HepG2 (cell line): ENCODE measurements at regions not wholly inside any gene's neighbourhood (a gene's known extent, or its start where the extent isn't known, plus 50 kb on each side); places are given as distances from the start of the nearest gene placed in this dataset.

Source experiments
- ATAC-seq: fragments of 200-7000 bp; cut with Tn5 transposase; 3 replicates; pipeline ENCODE4 v1.9.1; 2020; ENCODE audit warnings: mild to moderate bottlenecking, moderate library complexity
- BruUV-seq: library from RNA; stranded (reverse); fragments of 400-500 nt; replicated peaks from 2 replicates; lab custom pipeline; 2021; lab: Mats Ljungman, UMichigan
- CTCF ChIA-PET: fragments of 300-600 bp; formaldehyde crosslinking; extraction: SDS; loops from one replicate; lab custom pipeline; 2021; ENCODE audit warnings: low total read pairs, inconsistent platforms, low intra/inter-chr PET ratio; lab: Yijun Ruan, JAX
- POLR2A ChIA-PET: fragments of 350-600 bp; sonication (Branson Sonifier 250); formaldehyde crosslinking; loops from one replicate; lab custom pipeline; 2020; ENCODE audit warnings: antibody characterized with exemption, inconsistent platforms; lab: Yijun Ruan, JAX
- DNase-seq: peaks from one replicate; pipeline ENCODE4 v3.0.0-alpha.2; 2015; ENCODE audit warnings: low spot score
- FAIRE-seq: peaks from 3 replicates; lab custom pipeline; 2011; peaks lifted over from hg19 to GRCh38; lab: Jason Lieb, UNC
- H2AFZ ChIP-seq: one replicate; pipeline ENCODE4 v1.6.1; 2011; ENCODE audit warnings: low read length, inconsistent platforms
- H3K27ac ChIP-seq: fragments of 300-600 bp; 3 replicates; pipeline ENCODE4 v1.8.0; 2011; ENCODE audit warnings: mixed run types, mild to moderate bottlenecking, mixed read lengths, low read length, inconsistent platforms; ENCODE audit not compliant: insufficient read depth; ENCODE audit errors: extremely low read length
- H3K27me3 ChIP-seq, 2 experiments: fragments of 200-600 bp in 1 of 2; 2 replicates in 1 of 2; 3 replicates in 1 of 2; pipeline versions ENCODE4 v1.6.0 to v1.8.0; 2011; ENCODE audit warnings: low read length in 2 of 2, mild to moderate bottlenecking in 2 of 2, moderate library complexity in 2 of 2, inconsistent platforms in 1 of 2; ENCODE audit not compliant: insufficient read depth in 2 of 2, control insufficient read depth in 1 of 2
- H3K36me3 ChIP-seq, 2 experiments: fragments of 200-600 bp in 1 of 2; replicated peaks in 1 of 2; 2 replicates in 1 of 2; 3 replicates in 1 of 2; pipeline versions ENCODE4 v1.5.1 to v1.8.0; 2011; ENCODE audit warnings: low read length in 2 of 2, inconsistent platforms in 1 of 2; ENCODE audit not compliant: insufficient read depth in 2 of 2, control insufficient read depth in 1 of 2
- H3K4me1 ChIP-seq: 2 replicates; pipeline ENCODE4 v1.5.1; 2012; ENCODE audit warnings: low read length, inconsistent platforms; ENCODE audit not compliant: insufficient read depth
- H3K4me2 ChIP-seq: 2 replicates; pipeline ENCODE4 v1.6.0; 2011; ENCODE audit warnings: low read depth, low read length, inconsistent platforms
- H3K4me3 ChIP-seq, 3 experiments: fragments of 200-600 bp in 1 of 3; sonication (generic), shearing (Covaris generic) in 1 of 3; replicated peaks in 1 of 3; 2 replicates each; pipeline ENCODE4 v1.5.1; 2011 to 2016; ENCODE audit warnings: low read length in 3 of 3, inconsistent platforms in 2 of 3, low read depth in 2 of 3, mild to moderate bottlenecking in 2 of 3, control low read depth in 1 of 3, mixed read lengths in 1 of 3; ENCODE audit not compliant: insufficient read depth in 1 of 3
- H3K79me2 ChIP-seq: one replicate; pipeline ENCODE4 v1.6.1; 2011; ENCODE audit warnings: low read length, inconsistent platforms; ENCODE audit not compliant: insufficient read depth
- H3K9ac ChIP-seq: 2 replicates; pipeline ENCODE4 v1.6.0; 2011; ENCODE audit warnings: mild to moderate bottlenecking, low read depth, low read length, inconsistent platforms; ENCODE audit not compliant: insufficient read depth
- H3K9me3 ChIP-seq: 2 replicates; pipeline ENCODE4 v1.5.1; 2012; ENCODE audit warnings: mild to moderate bottlenecking, low read length
- H4K20me1 ChIP-seq: 2 replicates; pipeline ENCODE4 v1.6.0; 2011; ENCODE audit warnings: inconsistent platforms, mild to moderate bottlenecking, low read length, moderate library complexity; ENCODE audit not compliant: insufficient read depth
- ATF3 ChIP-seq: sonication (generic); formaldehyde crosslinking; IDR thresholded peaks from 2 replicates; pipeline ENCODE4 v1.4.0; 2020; ENCODE audit warnings: missing genetic modification reagents
- ATRX ChIP-seq: sonication (generic); formaldehyde crosslinking; IDR thresholded peaks from 2 replicates; pipeline ENCODE4 v1.4.0; 2020; ENCODE audit warnings: missing genetic modification reagents, borderline replicate concordance
- BRCA1 ChIP-seq: sonication (generic); formaldehyde crosslinking; IDR thresholded peaks from 2 replicates; pipeline ENCODE4 v1.4.0; 2020; ENCODE audit warnings: missing genetic modification reagents
- CREB1 ChIP-seq, 2 experiments: fragments of 450-650 bp in 1 of 2; IDR thresholded peaks; 2 replicates each; pipeline ENCODE4 v1.6.1; 2016 to 2017; ENCODE audit warnings: control low read depth in 1 of 2, mild to moderate bottlenecking in 1 of 2, missing compliant biosample characterization in 1 of 2, missing genetic modification characterization in 1 of 2
- FOXC1 ChIP-seq: sonication (generic); formaldehyde crosslinking; IDR thresholded peaks from 2 replicates; pipeline ENCODE4 v1.8.0; 2022; ENCODE audit warnings: mild to moderate bottlenecking, missing genetic modification reagents, borderline replicate concordance
- GPN1 ChIP-seq: sonication (generic); formaldehyde crosslinking; IDR thresholded peaks from 2 replicates; pipeline ENCODE4 v1.5.1; 2020; ENCODE audit warnings: missing genetic modification reagents, borderline replicate concordance
- MED8 ChIP-seq: sonication (generic); formaldehyde crosslinking; IDR thresholded peaks from 2 replicates; pipeline ENCODE4 v1.8.1; 2023; ENCODE audit warnings: mild to moderate bottlenecking, missing genetic modification reagents; ENCODE audit not compliant: insufficient replicate concordance
- RNF2 ChIP-seq: fragments of 450-650 bp; conservative IDR thresholded peaks from 2 replicates; pipeline ENCODE4 v1.6.1; 2016; ENCODE audit warnings: low read depth
- TBP ChIP-seq: sonication (generic); formaldehyde crosslinking; IDR thresholded peaks from 2 replicates; pipeline ENCODE4 v1.5.0; 2020; ENCODE audit warnings: missing genetic modification reagents
- XRCC5 ChIP-seq: fragments of 200-400 bp; formaldehyde crosslinking; optimal IDR thresholded peaks from 2 replicates; pipeline ENCODE3; 2017; ENCODE audit warnings: mild to moderate bottlenecking, low read length
- ZNF142 ChIP-seq: sonication (generic); formaldehyde crosslinking; IDR thresholded peaks from 2 replicates; pipeline ENCODE4 v1.4.0; 2020; ENCODE audit warnings: missing genetic modification reagents
- ZNF816 ChIP-seq: sonication (generic); formaldehyde crosslinking; IDR thresholded peaks from 2 replicates; pipeline ENCODE4 v1.8.0; 2022; ENCODE audit warnings: missing genetic modification reagents, mild to moderate bottlenecking, borderline replicate concordance
- WGBS: methylation state at CpG from one replicate; pipeline ENCODE4 v1.1.6; 2017; ENCODE audit warnings: low lambda C conversion rate; 5-methylcytosine and 5-hydroxymethylcytosine counted together
- in situ Hi-C: cut with HindIII; loops from 2 replicates; pipeline ENCODE4 v1.10.0; 2017; ENCODE audit warnings: low pct_unique_long_range_greater_than_20kb; ENCODE audit not compliant: extremely low pct_ligation_motif_present
- intact Hi-C: fragments of 100-400 bp; cut with micrococcal nuclease; formaldehyde crosslinking; loops from one replicate; pipeline ENCODE4 v1.10.0; 2022; ENCODE audit not compliant: unreplicated experiment
- TF ChIP-seq, protein P1 (sequence below): sonication (generic); formaldehyde crosslinking; IDR thresholded peaks from 2 replicates; pipeline ENCODE4 v1.5.1; 2020; ENCODE audit warnings: missing genetic modification reagents, mild to moderate bottlenecking, borderline replicate concordance
- TF ChIP-seq, protein P2 (sequence below): sonication (generic); formaldehyde crosslinking; IDR thresholded peaks from 2 replicates; pipeline ENCODE4 v1.4.0; 2020; ENCODE audit warnings: mild to moderate bottlenecking, missing genetic modification reagents

DNA sequence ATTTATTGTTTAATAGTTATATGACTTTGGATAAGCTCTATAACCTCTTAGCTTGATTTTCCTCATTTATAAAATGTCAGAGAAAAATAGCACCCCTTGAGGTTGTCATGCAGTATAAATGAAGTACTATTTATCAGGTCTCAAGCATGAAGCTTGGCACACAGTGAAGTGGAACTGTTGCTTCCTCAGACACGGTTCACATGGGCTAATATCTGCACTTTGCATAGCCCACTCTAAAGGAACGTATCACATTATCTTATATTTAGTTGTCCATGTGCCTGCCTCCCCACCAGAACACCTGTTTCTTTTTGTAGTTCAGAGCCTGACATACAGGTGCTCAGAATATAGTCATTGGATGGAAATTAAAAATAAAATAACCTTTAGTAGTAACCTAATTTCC, 273.7 kb downstream of the SOX2 start:
- Histone ChIP-seq H3K4me1 (no peaks in the 10 kb centered on the region), H3K4me2 (no peak overlapping the region), H4K20me1 (no peaks in the 10 kb centered on the region), H3K36me3 (no peaks in the 10 kb centered on the region), H2AFZ (no peak overlapping the region), H3K27ac (no peak overlapping the region), H3K79me2 (no peaks in the 10 kb centered on the region), H3K4me3 (no peak overlapping the region), H3K9me3 (no peaks in the 10 kb centered on the region), H3K27me3 (no peaks in the 10 kb centered on the region; a peak in 1 of 5 replicates), H3K9ac (no peak overlapping the region)
- no TSS peak for BruUV-seq
- POLR2A ChIA-PET: no interaction called here
- 0% methylated on average over 2 of the region's 2 CpGs for WGBS
- intact Hi-C loops (no loop called here), in situ Hi-C loops (no loop called here)
- FAIRE-seq: no peak
- ATAC-seq: no peak
- no peak for DNase-seq
- CTCF ChIA-PET: no interaction called here
- TF ChIP-seq BRCA1 (CRISPR knock-in tag): no peak
- TF ChIP-seq ZNF142 (CRISPR knock-in tag): no peak
- TF ChIP-seq, protein P1, sequence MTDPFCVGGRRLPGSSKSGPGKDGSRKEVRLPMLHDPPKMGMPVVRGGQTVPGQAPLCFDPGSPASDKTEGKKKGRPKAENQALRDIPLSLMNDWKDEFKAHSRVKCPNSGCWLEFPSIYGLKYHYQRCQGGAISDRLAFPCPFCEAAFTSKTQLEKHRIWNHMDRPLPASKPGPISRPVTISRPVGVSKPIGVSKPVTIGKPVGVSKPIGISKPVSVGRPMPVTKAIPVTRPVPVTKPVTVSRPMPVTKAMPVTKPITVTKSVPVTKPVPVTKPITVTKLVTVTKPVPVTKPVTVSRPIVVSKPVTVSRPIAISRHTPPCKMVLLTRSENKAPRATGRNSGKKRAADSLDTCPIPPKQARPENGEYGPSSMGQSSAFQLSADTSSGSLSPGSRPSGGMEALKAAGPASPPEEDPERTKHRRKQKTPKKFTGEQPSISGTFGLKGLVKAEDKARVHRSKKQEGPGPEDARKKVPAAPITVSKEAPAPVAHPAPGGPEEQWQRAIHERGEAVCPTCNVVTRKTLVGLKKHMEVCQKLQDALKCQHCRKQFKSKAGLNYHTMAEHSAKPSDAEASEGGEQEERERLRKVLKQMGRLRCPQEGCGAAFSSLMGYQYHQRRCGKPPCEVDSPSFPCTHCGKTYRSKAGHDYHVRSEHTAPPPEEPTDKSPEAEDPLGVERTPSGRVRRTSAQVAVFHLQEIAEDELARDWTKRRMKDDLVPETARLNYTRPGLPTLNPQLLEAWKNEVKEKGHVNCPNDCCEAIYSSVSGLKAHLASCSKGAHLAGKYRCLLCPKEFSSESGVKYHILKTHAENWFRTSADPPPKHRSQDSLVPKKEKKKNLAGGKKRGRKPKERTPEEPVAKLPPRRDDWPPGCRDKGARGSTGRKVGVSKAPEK (CRISPR knock-in tag): no peak
- no peak for TF ChIP-seq CREB1 (IDR thresholded peaks at IDR 0.05)
- TF ChIP-seq CREB1 (CRISPR knock-in tag; IDR thresholded peaks at IDR 0.05): no peak
- TF ChIP-seq ZNF816 (CRISPR knock-in tag): no peak
- no peak for TF ChIP-seq ATF3
- TF ChIP-seq, protein P2, sequence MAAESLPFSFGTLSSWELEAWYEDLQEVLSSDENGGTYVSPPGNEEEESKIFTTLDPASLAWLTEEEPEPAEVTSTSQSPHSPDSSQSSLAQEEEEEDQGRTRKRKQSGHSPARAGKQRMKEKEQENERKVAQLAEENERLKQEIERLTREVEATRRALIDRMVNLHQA (CRISPR knock-in tag): no peak
- no peak for TF ChIP-seq RNF2
- no peak for TF ChIP-seq MED8 (CRISPR knock-in tag)
- no peak for TF ChIP-seq FOXC1 (CRISPR knock-in tag)
- TF ChIP-seq ATRX: no peak
- no peak for TF ChIP-seq GPN1 (CRISPR knock-in tag)
- TF ChIP-seq TBP (CRISPR knock-in tag): no peak
- no peak for TF ChIP-seq XRCC5
